ENCODE measurements at regions not wholly inside any gene's neighbourhood (a gene's known extent, or its start where the extent isn't known, plus 50 kb on each side); places are given as distances from the start of the nearest gene placed in this dataset.

DNA sequence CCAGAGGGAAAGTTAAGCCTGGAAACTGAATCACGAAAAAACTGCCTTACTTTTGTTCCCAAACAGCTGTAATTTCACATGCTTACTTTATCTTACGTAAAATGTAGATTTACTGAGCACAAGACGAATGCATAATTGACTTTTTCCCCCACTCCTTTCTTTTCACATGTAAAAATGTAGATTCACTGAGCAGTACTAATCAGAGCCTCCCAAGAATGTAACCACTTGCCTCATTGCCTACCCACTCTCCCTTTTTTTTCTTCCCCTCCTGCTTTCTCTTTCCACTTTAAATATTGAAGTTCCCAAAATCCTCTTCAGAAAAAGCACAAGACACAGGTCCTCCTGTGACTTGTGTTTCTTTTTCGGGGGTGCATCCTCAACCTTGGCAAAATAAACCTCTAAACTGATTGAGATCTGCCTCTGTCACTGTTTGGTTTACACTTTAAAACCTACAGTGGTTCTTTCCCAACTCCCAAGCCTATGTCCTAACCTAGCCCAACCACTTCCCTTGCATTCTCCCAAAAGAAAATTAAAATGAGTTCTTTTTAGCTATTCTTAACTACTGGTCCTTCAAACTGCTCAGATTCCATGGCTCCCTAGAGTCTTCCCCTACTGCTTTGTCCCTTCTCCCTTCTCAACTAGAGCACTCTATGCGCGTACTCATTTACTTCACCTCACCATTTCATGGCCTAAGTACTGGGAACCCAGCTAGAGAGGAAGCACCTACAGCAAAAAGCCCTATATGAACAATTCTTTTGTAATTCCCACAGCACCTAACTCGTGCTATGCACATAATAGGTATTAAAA lies 236.6 kb upstream of the MKLN1 start:
- DNase-seq: no peak

DNA sequence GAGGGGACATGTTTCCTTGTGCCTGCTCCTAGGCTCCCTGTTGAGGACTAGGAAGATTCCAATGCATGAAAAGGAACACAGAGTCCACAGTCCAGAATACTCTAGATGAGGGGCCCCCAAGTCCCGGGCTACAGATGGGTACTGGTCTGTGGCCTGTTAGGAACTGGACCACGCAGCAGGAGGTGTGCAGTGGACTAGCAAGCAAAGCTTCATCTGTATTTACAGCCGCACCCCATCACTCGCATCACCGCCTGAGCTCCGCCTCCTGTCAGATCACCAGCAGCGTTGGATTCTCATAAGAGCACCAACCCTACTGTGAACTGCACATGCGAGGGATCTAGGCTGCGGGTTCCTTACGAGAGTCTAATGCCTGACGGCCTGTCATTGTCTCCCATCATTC lies 233.0 kb upstream of the MKLN1 start:
- DNase-seq: no peak

DNA sequence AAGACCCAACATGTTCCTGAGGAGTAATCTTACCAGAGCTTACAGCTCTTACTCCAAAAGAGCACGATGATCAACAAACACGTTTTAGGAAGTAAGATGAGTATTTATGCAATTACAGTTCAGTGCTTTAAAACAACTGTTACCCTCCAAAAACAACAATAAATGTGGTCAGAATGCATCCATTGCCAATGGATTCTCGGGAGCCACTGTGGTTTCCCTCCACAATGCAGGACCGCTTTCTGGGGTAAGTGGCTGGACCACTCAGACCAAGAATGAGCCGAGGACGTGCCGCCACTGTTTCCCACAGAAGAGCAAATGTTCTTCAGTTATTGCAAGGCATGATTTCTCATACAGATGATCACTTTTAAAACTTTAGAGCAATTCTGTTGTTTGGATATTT lies 232.3 kb upstream of the MKLN1 start:
- no peak for DNase-seq

DNA sequence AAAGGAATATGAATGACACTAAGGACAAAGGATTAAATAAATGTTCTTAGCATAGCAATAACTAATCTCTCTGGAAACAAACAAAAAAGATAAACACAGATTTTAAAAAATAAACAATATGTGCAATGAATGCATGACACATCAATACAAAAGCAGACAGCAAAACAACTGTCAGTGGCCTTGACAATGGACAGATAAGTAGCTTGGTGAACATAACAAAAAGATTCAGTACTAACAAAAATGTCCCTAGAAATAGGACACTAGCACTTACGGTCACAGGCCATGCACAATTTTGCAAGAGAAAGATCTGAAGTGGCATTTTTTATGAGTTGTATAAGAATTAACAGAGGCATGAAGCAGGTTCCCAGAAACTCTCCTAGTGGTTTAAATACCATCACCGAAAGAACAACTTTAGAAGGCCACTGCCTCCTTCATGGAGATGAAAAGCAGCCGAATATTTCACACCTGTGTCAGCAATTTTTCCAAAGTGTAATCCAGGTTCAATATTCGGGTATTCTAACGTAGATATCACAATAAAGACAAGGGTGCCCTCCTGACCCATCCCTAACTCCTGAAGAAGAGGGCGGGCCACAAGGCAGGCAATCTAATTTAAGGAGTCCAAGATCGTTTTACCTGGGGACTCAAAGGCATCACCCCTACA lies 231.3 kb upstream of the MKLN1 start:
- no peak for DNase-seq

DNA sequence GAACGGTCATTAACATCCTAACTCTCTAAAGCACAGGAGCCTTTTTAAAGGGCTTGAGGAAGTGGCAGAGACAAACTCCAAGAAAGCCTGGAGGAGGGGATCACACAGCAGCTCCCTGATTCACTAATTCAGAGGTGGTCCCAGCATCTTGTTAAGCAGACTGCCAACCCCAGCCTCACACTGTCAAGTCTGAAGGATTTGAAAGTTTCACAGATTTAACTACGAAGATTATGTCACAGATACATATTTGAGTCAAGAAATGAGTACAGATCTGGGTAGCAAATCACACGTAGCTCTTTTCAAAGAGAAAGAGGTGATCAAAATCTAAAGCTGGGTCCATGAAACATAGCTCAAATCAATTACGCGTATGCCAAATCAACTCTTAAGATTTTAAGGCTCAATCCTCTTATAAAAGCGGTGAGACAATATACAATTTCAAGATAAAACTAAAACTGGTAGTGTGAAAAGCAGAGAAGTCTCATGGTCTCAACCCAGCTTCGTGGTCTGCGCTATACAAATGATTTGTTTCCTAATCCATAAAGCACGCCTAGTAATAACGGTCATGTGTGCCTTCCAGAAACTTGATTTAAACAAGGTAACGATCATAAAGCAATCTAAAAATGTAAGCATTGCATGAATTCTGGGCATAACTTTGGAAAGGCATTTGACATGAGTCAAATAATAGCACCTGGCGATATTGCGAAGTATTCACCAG lies 229.9 kb upstream of the MKLN1 start:
- no peak for DNase-seq

DNA sequence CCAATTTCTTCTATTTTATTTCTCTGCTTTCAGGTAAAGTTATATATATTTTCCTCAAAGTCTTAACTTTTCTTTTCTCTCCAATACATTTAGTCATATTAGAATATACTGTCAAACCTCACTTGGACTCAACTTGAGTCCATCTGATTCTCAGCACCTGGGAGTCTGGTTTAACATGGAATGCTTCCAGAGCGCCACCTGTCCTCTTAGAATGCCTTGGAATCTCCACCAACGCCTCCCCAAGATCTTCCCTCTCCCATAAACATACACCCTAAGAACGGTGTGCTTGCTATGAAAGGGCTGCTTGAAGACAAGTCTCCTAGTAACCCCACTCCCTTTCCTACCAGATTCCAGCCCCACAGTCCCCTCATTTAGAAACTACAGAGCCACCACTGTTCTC lies 229.1 kb upstream of the MKLN1 start:
- DNase-seq: no peak

DNA sequence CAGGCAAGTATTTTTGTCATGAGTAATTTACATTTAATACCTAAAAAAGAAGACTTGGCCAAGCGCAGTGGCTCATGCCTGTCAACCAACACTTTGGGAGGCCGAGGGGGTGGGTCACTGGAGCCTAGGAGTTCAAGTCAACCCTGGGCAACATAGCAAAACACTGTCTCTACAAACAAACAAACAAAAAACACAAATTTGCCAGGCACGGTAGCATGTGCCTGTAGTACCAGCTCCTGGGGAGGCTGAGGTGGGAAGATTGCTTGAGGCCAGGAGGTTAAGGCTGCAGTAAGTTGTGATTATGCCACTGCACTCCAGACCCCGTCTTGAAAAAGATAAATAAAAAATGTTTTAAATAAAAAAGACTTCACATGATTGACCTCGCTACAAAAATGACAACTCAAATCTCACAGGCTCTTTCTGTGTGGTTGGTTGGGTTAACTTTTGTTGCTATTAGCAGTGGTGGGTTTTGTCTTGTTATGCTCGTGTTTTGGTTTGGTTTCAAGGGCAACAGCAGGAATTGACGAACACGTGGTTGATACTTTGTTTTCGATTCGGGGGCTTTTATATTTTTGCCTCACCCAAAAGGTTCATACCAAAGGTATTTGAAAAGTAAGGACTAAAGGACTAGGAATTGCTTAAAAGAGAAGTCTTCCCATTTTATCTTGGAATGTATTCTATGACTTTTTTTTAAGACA lies 227.2 kb upstream of the MKLN1 start:
- DNase-seq: no peak

DNA sequence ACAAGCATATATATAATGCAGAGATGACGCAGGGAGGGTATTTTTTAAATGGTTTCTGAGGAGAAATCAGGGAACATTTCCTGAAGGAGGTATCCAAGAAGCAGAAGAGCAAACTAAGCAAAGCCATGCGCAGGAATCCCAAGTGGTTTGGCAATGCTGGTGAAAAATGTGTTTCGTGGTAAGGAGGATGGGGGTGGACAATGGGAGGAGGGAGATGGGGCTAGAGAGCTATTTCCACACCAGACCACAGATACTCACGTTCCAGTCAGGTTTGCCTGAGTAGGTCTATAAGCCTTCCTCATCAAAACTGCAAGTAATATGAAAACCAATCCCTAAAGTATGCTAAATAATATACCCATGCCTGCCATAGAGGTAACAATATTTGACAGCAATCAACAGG lies 223.7 kb upstream of the MKLN1 start:
- no peak for DNase-seq

DNA sequence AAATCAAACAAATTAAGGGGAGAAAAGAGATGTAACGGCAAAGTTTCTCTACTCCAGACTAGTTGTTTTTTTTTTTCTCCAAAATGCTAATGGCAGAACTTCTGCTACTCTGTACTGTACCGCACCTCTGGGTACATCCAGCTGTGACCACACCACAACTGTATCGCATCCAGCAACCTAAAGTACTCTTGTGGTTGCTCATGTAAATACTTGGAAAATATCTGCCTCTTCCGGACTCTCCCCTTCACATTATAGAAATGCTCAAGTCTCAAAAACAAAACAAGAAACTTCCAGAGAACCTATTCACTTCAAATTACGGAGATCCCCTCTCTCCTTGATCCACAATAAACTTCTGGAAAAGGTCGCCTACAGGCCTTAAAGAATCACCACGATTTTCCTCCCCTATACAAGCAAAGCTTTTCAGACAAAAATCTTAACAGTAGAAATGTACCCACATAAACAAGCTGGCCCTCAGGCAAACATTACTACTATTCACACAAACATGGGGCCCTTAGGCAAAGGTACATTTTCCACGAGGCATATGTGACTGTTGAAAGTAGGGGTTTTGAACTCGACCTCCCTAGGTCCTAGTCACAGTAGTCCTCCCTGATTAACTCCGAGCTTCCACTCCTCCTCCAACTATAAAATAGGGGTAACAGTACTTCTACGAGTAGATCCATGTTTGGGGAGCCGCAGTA lies 222.9 kb upstream of the MKLN1 start:
- DNase-seq: no peak

DNA sequence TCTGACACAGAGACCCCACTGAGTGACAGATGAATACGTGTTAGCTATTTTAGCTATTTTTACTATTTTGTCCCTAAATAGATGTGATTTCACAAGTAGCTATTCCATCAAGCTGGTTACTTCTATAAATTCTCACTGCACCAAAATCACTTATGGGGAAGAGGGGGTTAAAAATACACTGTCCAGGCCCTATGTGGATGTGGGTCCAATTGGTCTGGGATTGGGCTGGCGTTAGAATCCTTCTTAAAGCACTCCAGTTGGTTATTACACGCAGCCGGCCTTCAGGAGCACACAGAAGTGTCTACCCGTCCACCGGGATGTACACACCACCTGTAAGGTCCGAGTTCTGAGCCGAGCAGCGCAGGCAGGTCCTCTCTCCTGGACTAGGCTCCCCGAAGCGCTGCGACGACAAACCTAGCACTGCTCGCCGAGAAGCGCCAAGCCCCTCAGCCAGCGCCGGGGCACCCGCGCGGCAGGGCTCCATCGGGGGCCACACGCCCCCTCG lies 222.3 kb upstream of the MKLN1 start:
- DNase-seq: no peak

DNA sequence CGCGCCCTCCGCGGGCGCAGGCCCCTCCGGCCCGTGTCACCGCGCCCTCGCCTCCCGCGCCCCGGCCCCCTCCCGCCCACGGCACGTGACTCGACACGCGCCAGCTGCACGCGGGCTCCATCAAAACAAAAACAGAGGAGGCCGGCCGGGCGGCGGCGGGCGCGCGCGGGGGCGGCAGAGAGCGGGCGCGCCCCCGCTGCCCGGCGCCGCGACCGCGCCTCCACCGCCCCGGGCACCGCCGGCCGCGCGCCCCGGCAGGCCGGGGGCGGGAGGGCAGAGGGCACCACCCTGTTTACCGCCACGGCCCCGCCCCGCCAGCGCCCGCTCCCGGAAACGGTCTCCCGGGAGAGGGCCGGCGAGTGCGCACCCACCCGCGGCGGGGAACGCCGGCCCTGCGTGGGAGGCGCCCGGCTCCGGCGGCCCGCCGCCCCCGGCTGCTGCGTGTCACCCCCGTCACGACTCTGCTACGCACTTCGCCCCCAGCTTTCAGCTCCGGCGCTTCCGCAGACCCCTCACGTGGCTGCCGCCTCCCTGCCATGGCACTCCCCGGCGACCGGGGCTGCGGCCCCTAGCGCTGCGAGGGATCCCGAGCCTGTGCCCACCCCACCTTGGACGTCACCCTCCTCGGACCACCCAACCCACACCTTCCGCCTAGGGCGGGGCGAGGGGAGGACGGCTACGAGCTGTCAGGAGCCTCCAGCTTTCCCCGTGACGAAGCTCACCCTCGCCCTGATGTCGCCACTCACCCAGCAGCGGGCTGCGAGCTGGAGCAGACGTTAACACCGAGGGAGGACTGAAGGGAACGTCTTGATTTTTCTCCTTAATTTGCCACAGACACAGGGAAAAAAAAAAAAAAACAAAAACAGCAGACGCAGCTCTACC lies 221.6 kb upstream of the MKLN1 start:
- DNase-seq: peak; percentile 90

DNA sequence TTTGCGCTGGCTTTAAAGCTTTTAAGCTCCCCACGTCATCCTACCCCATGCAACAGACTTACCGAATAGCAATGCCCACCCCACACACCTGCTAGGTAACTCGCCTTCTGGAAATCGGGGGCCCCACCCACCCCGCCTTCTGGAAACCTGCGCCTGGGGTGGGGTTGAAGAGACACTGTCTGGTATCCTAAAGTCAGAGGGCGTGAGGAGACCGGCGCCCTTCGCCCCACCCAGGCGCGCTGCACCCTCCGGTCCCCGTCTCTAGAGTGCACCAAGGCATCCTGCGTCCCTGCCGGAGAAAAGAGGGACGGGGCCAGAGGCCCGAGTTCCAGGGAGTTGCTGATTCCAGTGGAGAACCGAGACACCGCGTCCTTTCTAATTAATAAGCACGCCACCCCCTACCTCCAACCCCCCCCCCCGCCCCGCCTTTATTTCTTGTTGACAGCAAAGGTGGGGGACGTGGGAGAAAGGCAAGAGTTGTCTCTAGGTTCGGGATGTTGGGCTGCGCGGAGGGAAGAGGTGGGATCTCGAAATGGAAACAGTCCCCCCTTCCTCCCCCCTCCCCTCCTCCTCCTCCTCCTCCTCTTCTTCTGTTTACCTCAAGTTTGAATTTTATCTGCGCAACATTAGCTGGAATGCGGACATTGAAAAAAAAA lies 220.9 kb upstream of the MKLN1 start:
- DNase-seq: peak; percentile 33

DNA sequence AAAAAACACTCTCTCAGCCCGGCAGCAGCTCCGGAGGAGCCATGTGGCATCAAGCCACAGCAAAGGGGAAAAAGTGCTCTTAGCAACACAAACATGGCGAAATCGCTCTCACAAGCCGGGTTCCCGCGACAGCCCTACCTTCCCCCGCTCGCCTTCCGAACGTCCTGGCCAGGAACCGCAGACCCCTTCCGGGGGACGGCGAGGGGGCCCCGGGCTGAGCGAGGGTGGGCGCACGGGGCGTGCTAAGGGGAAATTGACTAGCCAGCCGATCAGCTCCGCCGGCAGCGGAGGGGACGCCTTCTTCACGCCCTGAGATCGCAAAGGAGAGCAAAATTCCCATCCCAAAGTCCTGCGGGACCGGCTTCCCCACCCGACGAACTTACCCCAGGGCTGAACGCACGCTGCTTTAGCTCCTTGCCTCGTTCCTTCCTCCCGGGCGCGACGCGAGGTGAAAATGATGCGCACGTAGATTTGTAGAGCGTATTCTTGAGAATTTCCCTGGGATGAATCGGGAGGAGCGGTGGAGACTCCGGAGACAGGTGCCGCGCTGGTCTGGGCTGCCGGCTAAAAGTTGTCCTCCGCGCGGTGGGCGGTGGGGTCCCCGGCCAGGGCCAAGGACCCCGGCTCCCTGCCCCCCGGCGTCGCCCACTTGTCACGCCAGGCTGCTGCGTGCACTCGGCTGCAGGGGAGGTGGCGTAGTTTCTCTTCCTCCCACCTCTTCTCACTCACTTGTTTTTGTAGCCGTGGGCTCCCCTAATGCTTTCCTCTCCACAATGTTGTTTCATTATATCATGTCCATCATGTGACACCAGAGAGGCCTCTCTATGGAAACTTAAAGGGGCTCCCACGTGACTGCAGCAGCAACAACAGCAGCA lies 220.1 kb upstream of the MKLN1 start:
- DNase-seq: peak; percentile 46

DNA sequence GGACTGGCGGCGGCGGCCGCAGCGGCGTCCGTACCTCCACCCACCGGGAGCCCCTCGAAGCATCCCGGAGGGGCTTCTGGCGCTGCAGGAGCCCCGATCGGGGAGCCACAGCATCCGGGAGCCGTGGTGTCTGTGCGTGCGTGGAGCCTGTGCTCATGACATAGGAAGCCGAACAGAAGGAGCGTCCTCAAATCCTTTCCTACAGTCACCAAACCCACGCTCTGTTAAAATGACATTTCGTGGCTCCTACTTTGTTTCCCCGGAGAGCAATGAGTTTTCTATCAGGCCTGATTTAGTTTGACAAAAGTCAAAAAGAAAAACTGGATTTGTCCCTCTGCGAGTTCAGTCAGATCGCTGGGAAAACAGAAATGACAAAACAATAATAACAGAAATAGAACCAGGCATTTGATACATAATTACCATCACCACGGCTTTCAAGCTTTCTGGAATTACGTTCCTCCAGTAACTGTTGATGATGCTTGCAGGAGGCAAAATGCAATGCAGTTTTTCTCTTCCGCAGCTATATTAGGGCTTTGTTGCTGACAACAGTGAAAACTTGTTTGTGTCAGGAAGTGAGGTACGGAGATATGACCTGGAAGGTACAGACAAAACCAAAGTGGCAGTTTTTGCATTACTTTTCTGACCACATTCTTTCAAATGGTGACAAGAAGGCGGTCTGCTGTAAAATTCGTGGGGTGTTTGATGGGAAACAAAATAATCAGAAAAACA lies 219.3 kb upstream of the MKLN1 start:
- no peak for DNase-seq

DNA sequence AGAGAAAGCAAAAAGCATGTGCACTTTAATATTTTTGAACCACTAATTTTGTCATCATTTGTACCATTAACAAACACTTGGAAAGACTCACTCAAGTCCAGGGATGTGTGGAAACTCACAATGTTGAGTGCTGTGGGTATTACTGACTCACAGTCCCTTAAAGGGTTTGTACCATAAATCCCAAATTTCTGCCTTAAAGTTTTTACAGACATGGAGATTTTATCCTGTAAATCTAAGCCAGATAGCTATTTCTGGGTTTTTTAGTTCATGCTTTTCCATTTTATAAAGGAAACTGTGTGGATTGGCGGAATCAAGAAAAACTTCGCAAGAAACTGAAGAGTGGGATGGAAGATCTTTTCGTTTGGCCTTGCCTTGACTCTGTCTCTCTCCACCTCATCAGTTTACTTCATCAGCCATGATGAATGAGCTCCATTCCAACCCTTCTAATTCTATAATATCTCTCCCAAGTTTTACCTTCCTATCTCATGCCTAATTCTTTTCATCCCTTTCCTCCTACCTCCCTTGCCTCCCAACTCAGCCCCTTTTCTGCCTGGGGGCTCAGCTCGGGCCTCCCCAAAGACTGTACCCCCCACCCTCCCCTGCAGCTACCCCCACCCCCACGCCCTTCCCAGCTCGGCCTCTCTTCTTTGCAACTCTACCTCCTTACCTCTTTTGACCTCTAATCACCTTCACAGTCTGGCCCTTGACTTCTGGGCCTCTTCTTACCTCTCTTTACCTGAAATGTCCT lies 218.5 kb upstream of the MKLN1 start:
- no peak for DNase-seq

DNA sequence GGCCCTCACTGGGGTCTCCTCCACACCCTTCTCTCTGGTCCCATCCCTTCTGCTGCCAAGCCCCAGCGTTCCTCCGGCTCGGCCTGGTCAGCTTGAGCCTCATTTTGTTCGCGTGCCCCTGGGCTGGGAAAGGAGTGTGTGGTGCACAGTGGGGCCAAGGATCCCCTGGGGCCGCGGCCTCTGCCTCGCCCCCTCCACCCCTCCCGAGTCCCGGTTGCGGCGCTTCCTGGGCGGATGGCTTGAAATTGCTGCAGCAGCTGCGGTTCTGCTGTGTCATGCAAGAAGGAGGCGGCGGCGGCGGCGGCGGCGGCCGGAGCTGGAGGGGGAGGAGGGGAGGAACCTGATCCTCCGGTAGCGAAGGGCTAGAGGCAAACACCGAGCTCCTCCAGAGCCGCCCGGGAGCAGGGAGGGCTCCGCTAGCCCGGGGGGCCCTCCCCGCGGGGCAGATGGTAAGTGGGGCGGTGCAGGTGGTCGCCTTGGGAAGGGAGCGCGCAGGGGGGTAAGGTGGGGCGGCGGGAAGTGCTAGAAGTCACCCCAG lies 217.8 kb upstream of the MKLN1 start:
- peak; percentile 63 for DNase-seq

DNA sequence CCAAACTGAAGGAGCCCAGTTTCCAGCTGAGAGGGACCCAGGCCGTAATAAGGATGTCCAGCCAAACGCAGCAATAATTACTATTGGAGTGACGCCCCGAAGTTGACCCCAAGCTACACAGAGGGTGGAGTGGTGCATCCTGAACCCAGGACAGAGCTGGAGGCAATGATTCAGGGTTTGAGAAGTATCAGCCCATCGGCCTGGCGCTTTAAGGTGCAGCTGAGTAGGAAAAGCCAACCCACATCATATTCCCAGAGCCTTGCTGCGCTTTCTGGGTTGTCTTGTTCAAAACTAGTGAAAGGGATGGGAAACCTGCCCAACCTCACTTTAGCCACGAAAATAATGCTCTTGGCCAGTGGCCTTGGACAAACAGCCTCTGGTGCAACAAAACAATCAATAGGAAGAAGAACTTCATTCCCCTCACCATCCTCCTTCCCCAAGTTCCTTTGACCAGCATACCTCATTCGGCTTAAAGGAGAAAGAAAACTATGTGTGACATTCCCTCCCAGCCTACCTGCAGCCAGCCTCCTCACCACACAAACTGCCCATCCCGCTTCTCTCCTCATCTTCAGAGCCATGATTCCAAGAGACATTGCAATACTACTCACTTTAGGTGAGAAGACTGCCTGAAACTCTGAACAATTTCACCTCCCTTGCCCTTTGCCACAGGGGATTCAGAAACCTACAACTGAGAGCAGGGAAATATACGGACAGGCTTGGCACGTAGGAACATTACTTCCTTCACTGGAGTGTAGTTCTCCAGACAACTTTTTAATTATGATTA lies 217.2 kb upstream of the MKLN1 start:
- no peak for DNase-seq

Measured in activated gamma-delta T cell (primary cell).